Neural progenitor cell (in vitro differentiated cells): ENCODE measurements at regions not wholly inside any gene's neighbourhood (a gene's known extent, or its start where the extent isn't known, plus 50 kb on each side); places are given as distances from the start of the nearest gene placed in this dataset.

Source experiments
- DNase-seq: peaks from one replicate; pipeline ENCODE4 v3.0.0-alpha.2; 2016; ENCODE audit warnings: low spot score
- H2AFZ ChIP-seq: fragments of 200-600 bp; sonication (generic); replicated peaks from 2 replicates; pipeline ENCODE4 v1.6.1; 2016; ENCODE audit warnings: antibody characterized with exemption
- H3F3A ChIP-seq: fragments of 200-600 bp; sonication (generic); 2 replicates; pipeline ENCODE4 v1.6.1; 2016; ENCODE audit warnings: antibody characterized with exemption, low read depth
- H3K27ac ChIP-seq: fragments of 200-600 bp; sonication (generic); 2 replicates; pipeline ENCODE4 v1.5.1; 2016; ENCODE audit warnings: mild to moderate bottlenecking
- H3K27me3 ChIP-seq: fragments of 200-600 bp; sonication (generic); 2 replicates; pipeline ENCODE4 v1.6.1; 2016; ENCODE audit warnings: mild to moderate bottlenecking, moderate library complexity
- H3K36me3 ChIP-seq: fragments of 200-600 bp; sonication (generic); 2 replicates; pipeline ENCODE4 v1.5.1; 2016
- H3K4me1 ChIP-seq: fragments of 200-600 bp; sonication (generic); 2 replicates; pipeline ENCODE4 v1.6.1; 2016; ENCODE audit warnings: mixed run types
- H3K4me2 ChIP-seq: fragments of 200-600 bp; sonication (generic); 2 replicates; pipeline ENCODE4 v1.6.1; 2016
- H3K4me3 ChIP-seq: fragments of 200-600 bp; sonication (generic); 2 replicates; pipeline ENCODE4 v1.5.1; 2016
- H3K79me2 ChIP-seq: fragments of 200-600 bp; sonication (generic); 2 replicates; pipeline ENCODE4 v1.6.1; 2016; ENCODE audit warnings: low read depth
- H3K9ac ChIP-seq: fragments of 200-600 bp; sonication (generic); 2 replicates; pipeline ENCODE4 v1.6.1; 2016
- H3K9me3 ChIP-seq: fragments of 200-600 bp; sonication (generic); 2 replicates; pipeline ENCODE4 v1.5.1; 2016; ENCODE audit warnings: low read depth
- H4K20me1 ChIP-seq: fragments of 200-600 bp; sonication (generic); 2 replicates; pipeline ENCODE4 v1.6.1; 2016; ENCODE audit warnings: low read depth
- H3K27ac Mint-ChIP-seq: 3 replicates; pipeline ENCODE4 v1.8.0; 2021; ENCODE audit warnings: mixed read lengths
- H3K27me3 Mint-ChIP-seq: 2 replicates; pipeline ENCODE4 v1.8.0; 2022; ENCODE audit warnings: low read depth, mild to moderate bottlenecking, inconsistent platforms, moderate library complexity, mixed read lengths; ENCODE audit not compliant: insufficient read depth
- H3K36me3 Mint-ChIP-seq: 3 replicates; pipeline ENCODE4 v1.8.0; 2021; ENCODE audit warnings: mixed read lengths
- H3K4me1 Mint-ChIP-seq: 3 replicates; pipeline ENCODE4 v1.8.0; 2021; ENCODE audit warnings: mixed read lengths
- H3K4me3 Mint-ChIP-seq: 3 replicates; pipeline ENCODE4 v1.8.0; 2021; ENCODE audit warnings: mild to moderate bottlenecking, moderate library complexity, mixed read lengths
- H3K9me3 Mint-ChIP-seq: 3 replicates; pipeline ENCODE4 v1.8.0; 2020; ENCODE audit warnings: mixed read lengths
- EZH2 ChIP-seq: fragments of 200-600 bp; sonication (generic); IDR thresholded peaks from 2 replicates; pipeline ENCODE4 v1.6.1; 2017; ENCODE audit warnings: antibody characterized with exemption, mild to moderate bottlenecking, moderate library complexity
- EZH2phosphoT487 ChIP-seq: fragments of 200-600 bp; sonication (generic); IDR thresholded peaks from 2 replicates; pipeline ENCODE4 v1.6.1; 2017; ENCODE audit warnings: antibody characterized with exemption
- TF ChIP-seq, protein P1 (sequence below): fragments of 200-600 bp; sonication (generic); IDR thresholded peaks from 2 replicates; pipeline ENCODE4 v1.5.1; 2017; ENCODE audit warnings: antibody characterized with exemption, mild to moderate bottlenecking

DNA sequence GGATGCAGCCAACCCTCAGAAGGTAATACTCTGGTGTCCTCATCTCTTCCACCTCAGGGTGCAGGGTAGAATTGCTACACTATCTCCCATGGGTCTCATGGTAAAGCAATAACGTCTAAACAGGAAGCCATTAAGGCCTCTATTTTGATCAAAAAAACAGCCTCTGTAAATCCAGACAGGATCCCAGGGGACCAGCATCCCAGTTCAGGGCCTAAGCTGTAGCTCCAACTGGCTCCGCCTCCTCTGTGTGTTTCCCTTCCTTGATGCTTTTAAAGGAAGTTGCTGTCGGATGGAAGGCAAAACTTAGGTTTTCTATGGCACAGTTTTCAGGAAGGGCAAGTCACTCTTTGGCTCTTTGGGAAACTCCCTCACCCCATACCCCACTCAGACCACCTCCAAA is 222.0 kb downstream of the MAFB start:
- Histone ChIP-seq H2AFZ (no peak overlapping the region), H3K4me1 (peaks cover 4% of the 10 kb centered on the region), H3K27me3 (no peaks in the 10 kb centered on the region), H3K9me3 (no peaks in the 10 kb centered on the region), H3K27ac (no peak overlapping the region), H3K4me3 (no peak overlapping the region), H3K36me3 (no peaks in the 10 kb centered on the region), H4K20me1 (no peaks in the 10 kb centered on the region), H3K9ac (no peak overlapping the region), H3K4me2 (no peak overlapping the region), H3K79me2 (no peaks in the 10 kb centered on the region), H3F3A (no peaks in the 10 kb centered on the region)
- no peak overlapping the region for H3K4me3 Mint-ChIP-seq
- no peaks in the 10 kb centered on the region for H3K36me3 Mint-ChIP-seq
- no peaks in the 10 kb centered on the region for H3K27me3 Mint-ChIP-seq
- no peaks in the 10 kb centered on the region for H3K9me3 Mint-ChIP-seq
- no peak for DNase-seq
- H3K4me1 Mint-ChIP-seq, result no peaks in the 10 kb centered on the region
- TF ChIP-seq EZH2, result no peak
- TF ChIP-seq, protein P1, sequence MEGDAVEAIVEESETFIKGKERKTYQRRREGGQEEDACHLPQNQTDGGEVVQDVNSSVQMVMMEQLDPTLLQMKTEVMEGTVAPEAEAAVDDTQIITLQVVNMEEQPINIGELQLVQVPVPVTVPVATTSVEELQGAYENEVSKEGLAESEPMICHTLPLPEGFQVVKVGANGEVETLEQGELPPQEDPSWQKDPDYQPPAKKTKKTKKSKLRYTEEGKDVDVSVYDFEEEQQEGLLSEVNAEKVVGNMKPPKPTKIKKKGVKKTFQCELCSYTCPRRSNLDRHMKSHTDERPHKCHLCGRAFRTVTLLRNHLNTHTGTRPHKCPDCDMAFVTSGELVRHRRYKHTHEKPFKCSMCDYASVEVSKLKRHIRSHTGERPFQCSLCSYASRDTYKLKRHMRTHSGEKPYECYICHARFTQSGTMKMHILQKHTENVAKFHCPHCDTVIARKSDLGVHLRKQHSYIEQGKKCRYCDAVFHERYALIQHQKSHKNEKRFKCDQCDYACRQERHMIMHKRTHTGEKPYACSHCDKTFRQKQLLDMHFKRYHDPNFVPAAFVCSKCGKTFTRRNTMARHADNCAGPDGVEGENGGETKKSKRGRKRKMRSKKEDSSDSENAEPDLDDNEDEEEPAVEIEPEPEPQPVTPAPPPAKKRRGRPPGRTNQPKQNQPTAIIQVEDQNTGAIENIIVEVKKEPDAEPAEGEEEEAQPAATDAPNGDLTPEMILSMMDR, result no peak
- TF ChIP-seq EZH2phosphoT487, result no peak
- no peak overlapping the region for H3K27ac Mint-ChIP-seq

GRCh38 chr20:40464731-40465208 is 224.3 kb downstream of the MAFB start:
- no peaks in the 10 kb centered on the region for H3K27me3 Mint-ChIP-seq
- Histone ChIP-seq H2AFZ (no peak overlapping the region), H3K9me3 (no peaks in the 10 kb centered on the region), H3K4me1 (peaks cover 4% of the 10 kb centered on the region), H3K27me3 (no peaks in the 10 kb centered on the region), H3K36me3 (no peaks in the 10 kb centered on the region), H3K9ac (no peak overlapping the region), H4K20me1 (no peaks in the 10 kb centered on the region), H3K4me2 (no peak overlapping the region), H3K79me2 (no peaks in the 10 kb centered on the region), H3K4me3 (no peak overlapping the region), H3F3A (no peaks in the 10 kb centered on the region), H3K27ac (no peak overlapping the region)
- no peaks in the 10 kb centered on the region for H3K9me3 Mint-ChIP-seq
- no peak overlapping the region for H3K4me3 Mint-ChIP-seq
- peaks cover 8% of the 10 kb centered on the region for H3K4me1 Mint-ChIP-seq
- H3K36me3 Mint-ChIP-seq, result no peaks in the 10 kb centered on the region
- TF ChIP-seq, protein P1, result no peak
- TF ChIP-seq EZH2 (no peak), EZH2phosphoT487 (no peak)
- no peak overlapping the region for H3K27ac Mint-ChIP-seq
- no peak for DNase-seq

GRCh38 chr20:40463171-40463570 is 225.9 kb downstream of the MAFB start:
- H3K79me2 ChIP-seq, result no peaks in the 10 kb centered on the region
- peaks cover 9% of the 10 kb centered on the region for H3K4me1 Mint-ChIP-seq
- no peak overlapping the region for H3K9ac ChIP-seq
- H3K9me3 Mint-ChIP-seq, result no peaks in the 10 kb centered on the region
- no peaks in the 10 kb centered on the region for H3K27me3 Mint-ChIP-seq
- DNase-seq, result no peak
- no peaks in the 10 kb centered on the region for H3K36me3 Mint-ChIP-seq
- H3K36me3 ChIP-seq, result no peaks in the 10 kb centered on the region
- H3K27ac Mint-ChIP-seq, result no peak overlapping the region
- H3K9me3 ChIP-seq, result no peaks in the 10 kb centered on the region
- H3K4me2 ChIP-seq, result no peak overlapping the region
- no peak overlapping the region for H3K4me3 Mint-ChIP-seq
- no peaks in the 10 kb centered on the region for H3F3A ChIP-seq
- TF ChIP-seq EZH2phosphoT487 (no peak), EZH2 (no peak)
- H3K27ac ChIP-seq, result no peak overlapping the region
- H3K27me3 ChIP-seq, result peaks cover 8% of the 10 kb centered on the region
- no peak overlapping the region for H3K4me3 ChIP-seq
- peaks cover 4% of the 10 kb centered on the region for H3K4me1 ChIP-seq
- no peak overlapping the region for H2AFZ ChIP-seq
- no peaks in the 10 kb centered on the region for H4K20me1 ChIP-seq

DNA sequence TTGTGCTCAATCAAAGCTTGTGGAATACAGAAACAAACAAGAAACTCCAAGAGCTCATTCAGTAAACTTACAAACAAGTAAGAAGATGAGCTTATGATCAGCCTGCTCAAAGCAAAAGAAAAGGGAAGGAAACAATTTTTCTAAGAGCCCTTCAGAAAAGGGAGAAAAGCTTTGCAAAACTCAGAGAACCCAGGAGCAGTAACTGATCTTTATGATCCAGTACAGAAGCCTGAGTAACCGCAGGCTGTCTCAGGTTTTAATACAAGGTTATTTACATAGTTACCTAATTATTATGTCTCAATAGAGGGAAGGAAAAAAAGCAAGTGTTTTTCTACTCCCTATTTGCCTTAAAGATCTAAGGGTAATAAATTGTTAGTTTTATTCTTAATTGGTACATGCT is 226.5 kb downstream of the MAFB start:
- no peak overlapping the region for H3K4me2 ChIP-seq
- H3K9me3 ChIP-seq, result no peaks in the 10 kb centered on the region
- H4K20me1 ChIP-seq, result no peaks in the 10 kb centered on the region
- H3K4me3 ChIP-seq, result no peak overlapping the region
- no peak overlapping the region for H3K4me3 Mint-ChIP-seq
- H3K9me3 Mint-ChIP-seq, result no peaks in the 10 kb centered on the region
- H3K4me1 Mint-ChIP-seq, result peaks cover 11% of the 10 kb centered on the region
- no peaks in the 10 kb centered on the region for H3K36me3 ChIP-seq
- no peak overlapping the region for H2AFZ ChIP-seq
- H3K79me2 ChIP-seq, result no peaks in the 10 kb centered on the region
- H3K27me3 Mint-ChIP-seq, result no peaks in the 10 kb centered on the region
- H3K27me3 ChIP-seq, result peaks cover 8% of the 10 kb centered on the region
- peaks cover 4% of the 10 kb centered on the region for H3F3A ChIP-seq
- H3K4me1 ChIP-seq, result peaks cover 8% of the 10 kb centered on the region
- TF ChIP-seq EZH2phosphoT487, result no peak
- TF ChIP-seq EZH2, result no peak
- TF ChIP-seq, protein P1, result no peak
- H3K27ac ChIP-seq, result no peak overlapping the region
- no peak overlapping the region for H3K27ac Mint-ChIP-seq
- H3K9ac ChIP-seq, result no peak overlapping the region
- no peaks in the 10 kb centered on the region for H3K36me3 Mint-ChIP-seq
- no peak for DNase-seq
